ENCODE measurements at regions not wholly inside any gene's neighbourhood (a gene's known extent, or its start where the extent isn't known, plus 50 kb on each side); places are given as distances from the start of the nearest gene placed in this dataset.

GRCh38 chr4:15158406-15159091, 156.3 kb downstream of the CPEB2 start:
- TF ChIP-seq CTCF (conservative IDR thresholded peaks at IDR 0.05) (no peak), ZFX (IDR thresholded peaks at IDR 0.05) (no peak)

Data from C4-2B (cell line).